Central memory CD8-positive, alpha-beta T cell (primary cell): ENCODE measurements at regions not wholly inside any gene's neighbourhood (a gene's known extent, or its start where the extent isn't known, plus 50 kb on each side); places are given as distances from the start of the nearest gene placed in this dataset.
"Not testable (repeated sequence)": the region's sequence is repeated elsewhere in the genome, so short reads cannot be mapped to it uniquely, and the experiment has no call there.

Experiments
- ATAC-seq: fragments of 150-1000 bp; cut with Tn5 transposase; replicated peaks from 2 replicates; pipeline ENCODE4 v1.10.0; 2022; ENCODE audit warnings: mild to moderate bottlenecking, moderate FRiP score, moderate number of reproducible peaks; ENCODE audit not compliant: poor library complexity, severe bottlenecking; ENCODE audit errors: extremely low read depth
- DNase-seq, 2 donors: peaks; one replicate each; pipeline ENCODE4 v3.0.0; 2021; ENCODE audit warnings: low spot score in 2 of 2
- H3K27ac Mint-ChIP-seq: one replicate; pipeline ENCODE4 v1.8.0; 2022; ENCODE audit warnings: low read depth, mild to moderate bottlenecking, moderate library complexity, mixed read lengths
- H3K27me3 Mint-ChIP-seq: one replicate; pipeline ENCODE4 v1.8.0; 2022; ENCODE audit warnings: mixed read lengths
- H3K36me3 Mint-ChIP-seq: one replicate; pipeline ENCODE4 v1.8.0; 2022; ENCODE audit warnings: mild to moderate bottlenecking, moderate library complexity, mixed read lengths; ENCODE audit not compliant: insufficient read depth
- H3K4me1 Mint-ChIP-seq: one replicate; pipeline ENCODE4 v1.8.0; 2022; ENCODE audit warnings: mixed read lengths
- H3K4me3 Mint-ChIP-seq: one replicate; pipeline ENCODE4 v1.8.0; 2022; ENCODE audit warnings: mild to moderate bottlenecking, moderate library complexity, mixed read lengths
- H3K9me3 Mint-ChIP-seq: one replicate; pipeline ENCODE4 v1.8.0; 2022; ENCODE audit warnings: mixed read lengths

- peaks cover 11% of the 10 kb centered on the region for H3K9me3 Mint-ChIP-seq
- no peaks in the 10 kb centered on the region for H3K27me3 Mint-ChIP-seq
- no peaks in the 10 kb centered on the region for H3K36me3 Mint-ChIP-seq
- no peak overlapping the region for H3K27ac Mint-ChIP-seq
- H3K4me3 Mint-ChIP-seq: no peak overlapping the region
- H3K4me1 Mint-ChIP-seq: no peaks in the 10 kb centered on the region
- no peak for ATAC-seq
- no peak for DNase-seq
Observed at GRCh38 chr4:170522427-170522970, 432.7 kb upstream of the AADAT start.

- ATAC-seq (no peak), DNase-seq (no peak)
- Mint-ChIP-seq H3K27ac (no peak overlapping the region), H3K4me1 (no peaks in the 10 kb centered on the region), H3K4me3 (no peak overlapping the region), H3K27me3 (no peaks in the 10 kb centered on the region), H3K9me3 (peaks cover 25% of the 10 kb centered on the region), H3K36me3 (no peaks in the 10 kb centered on the region)
Observed at GRCh38 chr4:170497689-170498088, 407.9 kb upstream of the AADAT start.

- Mint-ChIP-seq H3K36me3 (no peaks in the 10 kb centered on the region), H3K27ac (no peak overlapping the region), H3K27me3 (no peaks in the 10 kb centered on the region), H3K4me1 (no peaks in the 10 kb centered on the region), H3K9me3 (peaks cover 30% of the 10 kb centered on the region), H3K4me3 (no peak overlapping the region)
- DNase-seq (no peak), ATAC-seq (no peak)
Observed at GRCh38 chr4:170497112-170497511, 407.4 kb upstream of the AADAT start.

- Mint-ChIP-seq H3K4me3 (no peak overlapping the region), H3K27me3 (no peaks in the 10 kb centered on the region), H3K36me3 (no peaks in the 10 kb centered on the region), H3K9me3 (peaks cover 27% of the 10 kb centered on the region), H3K27ac (no peak overlapping the region), H3K4me1 (no peaks in the 10 kb centered on the region)
- no peak for DNase-seq
- no peak for ATAC-seq
Observed at GRCh38 chr4:170491981-170492380, 402.2 kb upstream of the AADAT start.

GRCh38 chr4:170476351-170476750 lies 386.6 kb upstream of the AADAT start:
- DNase-seq (no peak), ATAC-seq (no peak)
- H3K4me3 Mint-ChIP-seq: no peak overlapping the region
- no peak overlapping the region for H3K27ac Mint-ChIP-seq
- H3K4me1 Mint-ChIP-seq: no peaks in the 10 kb centered on the region
- no peaks in the 10 kb centered on the region for H3K36me3 Mint-ChIP-seq
- no peaks in the 10 kb centered on the region for H3K27me3 Mint-ChIP-seq
- peaks cover 8% of the 10 kb centered on the region for H3K9me3 Mint-ChIP-seq

- H3K27ac Mint-ChIP-seq: no peak overlapping the region
- H3K9me3 Mint-ChIP-seq: peaks cover 7% of the 10 kb centered on the region
- H3K27me3 Mint-ChIP-seq: no peaks in the 10 kb centered on the region
- H3K36me3 Mint-ChIP-seq: no peaks in the 10 kb centered on the region
- ATAC-seq (no peak), DNase-seq (no peak)
- no peak overlapping the region for H3K4me3 Mint-ChIP-seq
- no peaks in the 10 kb centered on the region for H3K4me1 Mint-ChIP-seq
Observed at GRCh38 chr4:170465429-170465828, 375.7 kb upstream of the AADAT start.

GRCh38 chr4:170464614-170465197 lies 374.9 kb upstream of the AADAT start:
- Mint-ChIP-seq H3K27ac (no peak overlapping the region), H3K9me3 (peaks cover 7% of the 10 kb centered on the region), H3K27me3 (no peaks in the 10 kb centered on the region), H3K36me3 (no peaks in the 10 kb centered on the region), H3K4me1 (no peaks in the 10 kb centered on the region), H3K4me3 (no peak overlapping the region)
- no peak for DNase-seq
- ATAC-seq: no peak

GRCh38 chr4:170446782-170447181 lies 357.0 kb upstream of the AADAT start:
- Mint-ChIP-seq H3K27ac (no peak overlapping the region), H3K27me3 (no peaks in the 10 kb centered on the region), H3K4me3 (no peak overlapping the region), H3K36me3 (no peaks in the 10 kb centered on the region), H3K9me3 (peaks cover 19% of the 10 kb centered on the region), H3K4me1 (no peaks in the 10 kb centered on the region)
- ATAC-seq: no peak
- no peak for DNase-seq

GRCh38 chr4:170441146-170441545 lies 351.4 kb upstream of the AADAT start:
- not testable (repeated sequence) for H3K27ac Mint-ChIP-seq, H3K4me3 Mint-ChIP-seq, H3K4me1 Mint-ChIP-seq

GRCh38 chr4:170428929-170429328 lies 339.2 kb upstream of the AADAT start:
- Mint-ChIP-seq H3K27ac (no peak overlapping the region), H3K27me3 (no peaks in the 10 kb centered on the region), H3K4me3 (no peak overlapping the region), H3K9me3 (peaks cover 12% of the 10 kb centered on the region), H3K4me1 (no peaks in the 10 kb centered on the region), H3K36me3 (no peaks in the 10 kb centered on the region)
- ATAC-seq: no peak
- no peak for DNase-seq

More at GRCh38 chr4:170441146-170441545, 351.4 kb upstream of the AADAT start:
- ATAC-seq, DNase-seq, H3K36me3 Mint-ChIP-seq, H3K27me3 Mint-ChIP-seq: not testable (repeated sequence)
- H3K9me3 Mint-ChIP-seq: peaks cover 27% of the 10 kb centered on the region

GRCh38 chr4:170425521-170426143 lies 335.9 kb upstream of the AADAT start:
- peaks cover 6% of the 10 kb centered on the region for H3K9me3 Mint-ChIP-seq
- H3K4me3 Mint-ChIP-seq: no peak overlapping the region

GRCh38 chr4:170425040-170425439 lies 335.3 kb upstream of the AADAT start:
- Mint-ChIP-seq H3K27ac (no peak overlapping the region), H3K9me3 (peaks cover 6% of the 10 kb centered on the region), H3K4me1 (no peaks in the 10 kb centered on the region), H3K36me3 (no peaks in the 10 kb centered on the region), H3K4me3 (no peak overlapping the region), H3K27me3 (no peaks in the 10 kb centered on the region)
- ATAC-seq: no peak
- no peak for DNase-seq

More at GRCh38 chr4:170425521-170426143, 335.9 kb upstream of the AADAT start:
- no peaks in the 10 kb centered on the region for H3K36me3 Mint-ChIP-seq
- ATAC-seq: no peak
- H3K4me1 Mint-ChIP-seq: no peaks in the 10 kb centered on the region
- no peaks in the 10 kb centered on the region for H3K27me3 Mint-ChIP-seq
- H3K27ac Mint-ChIP-seq: no peak overlapping the region
- DNase-seq: no peak

- H3K9me3 Mint-ChIP-seq: peaks cover 6% of the 10 kb centered on the region
- H3K27me3 Mint-ChIP-seq: no peaks in the 10 kb centered on the region
- H3K27ac Mint-ChIP-seq: no peak overlapping the region
- ATAC-seq (no peak), DNase-seq (no peak)
- H3K36me3 Mint-ChIP-seq: no peaks in the 10 kb centered on the region
- H3K4me3 Mint-ChIP-seq: no peak overlapping the region
- H3K4me1 Mint-ChIP-seq: no peaks in the 10 kb centered on the region
Observed at GRCh38 chr4:170423137-170423536, 333.4 kb upstream of the AADAT start.
